Right atrium auricular region (tissue), 2 donors: ENCODE measurements at regions not wholly inside any gene's neighbourhood (a gene's known extent, or its start where the extent isn't known, plus 50 kb on each side); places are given as distances from the start of the nearest gene placed in this dataset.

Experiments used
- DNase-seq: peaks from one replicate; pipeline ENCODE4 v3.0.0-alpha.2; 2019; ENCODE audit warnings: low spot score
- H3K27ac ChIP-seq, 2 donors: fragments of 200-600 bp; sonication (generic); 1 replicate in 1 of 2; 2 replicates in 1 of 2; pipeline ENCODE4 v1.5.1; 2016 to 2019
- H3K27me3 ChIP-seq, 2 donors: fragments of 200-600 bp; sonication (generic); one replicate each; pipeline versions ENCODE4 v1.5.1 to v1.6.0; 2017 to 2019
- H3K36me3 ChIP-seq: fragments of 200-600 bp; sonication (generic); one replicate; pipeline ENCODE4 v1.5.1; 2016
- H3K4me1 ChIP-seq, 2 donors: fragments of 200-600 bp; sonication (generic); one replicate each; pipeline versions ENCODE4 v1.5.1 to v1.6.0; 2017 to 2019
- H3K4me3 ChIP-seq, 2 donors: fragments of 200-600 bp; sonication (generic); 1 replicate in 1 of 2; 2 replicates in 1 of 2; pipeline ENCODE4 v1.5.1; 2017 to 2019; ENCODE audit warnings: mild to moderate bottlenecking in 1 of 2, moderate library complexity in 1 of 2
- H3K9me3 ChIP-seq, 2 donors: fragments of 200-600 bp; sonication (generic); one replicate each; pipeline ENCODE4 v1.5.1; 2019
- CTCF ChIP-seq, 2 donors: fragments of 200-600 bp; sonication (generic); IDR thresholded peaks; one replicate each; pipeline ENCODE4 v1.5.1; 2019; ENCODE audit warnings: antibody characterized with exemption in 2 of 2

- Histone ChIP-seq H3K27ac (no peak overlapping the region), H3K9me3 (no peaks in the 10 kb centered on the region), H3K27me3 (no peaks in the 10 kb centered on the region), H3K4me3 (no peak overlapping the region), H3K36me3 (no peaks in the 10 kb centered on the region), H3K4me1 (peaks cover 0 to 10% of the 10 kb centered on the region in 2 donors)
- no peak for TF ChIP-seq CTCF (IDR thresholded peaks at IDR 0.05)
- no peak for DNase-seq
These were observed 273.5 kb upstream of the ADAMTS9 start for GRCh38 chr3:64961301-64961700.

DNA sequence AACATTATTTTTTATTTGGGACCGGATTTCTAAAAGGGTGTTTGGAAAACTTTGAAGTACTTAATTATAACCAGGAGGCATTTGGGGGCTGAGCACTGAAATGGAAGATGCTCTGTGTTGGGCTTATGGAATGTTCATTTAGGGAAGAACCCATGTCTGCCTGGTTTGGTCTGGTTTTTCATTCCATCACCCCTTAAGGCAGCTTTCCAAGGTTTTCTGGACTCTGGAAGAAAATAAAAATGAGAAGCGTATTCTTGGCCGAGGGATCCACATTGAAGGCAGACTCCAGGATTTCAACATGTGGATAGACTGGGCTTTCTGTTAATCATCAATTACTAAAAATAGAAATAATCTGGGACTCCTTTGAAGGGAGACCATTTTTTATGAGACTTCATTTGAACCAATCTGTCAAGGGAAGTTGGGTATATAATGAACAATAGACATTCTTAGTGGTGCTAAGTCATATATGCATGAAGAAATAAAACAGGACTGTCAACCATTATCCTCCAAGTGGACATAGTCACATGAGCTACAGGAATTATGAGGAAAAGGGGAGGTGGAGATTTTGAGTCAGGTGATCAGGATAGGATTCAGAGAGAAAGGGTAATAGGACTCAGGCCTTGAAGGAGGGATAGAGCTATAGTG lies 270.5 kb upstream of the ADAMTS9 start:
- Histone ChIP-seq H3K27me3 (no peaks in the 10 kb centered on the region), H3K4me3 (no peak overlapping the region), H3K4me1 (peaks cover 0 to 25% of the 10 kb centered on the region in 2 donors), H3K36me3 (no peaks in the 10 kb centered on the region), H3K9me3 (no peaks in the 10 kb centered on the region), H3K27ac (peak overlapping the region in 1 of 2 donors; percentile 40)
- no peak for TF ChIP-seq CTCF (IDR thresholded peaks at IDR 0.05)
- DNase-seq, result no peak

DNA sequence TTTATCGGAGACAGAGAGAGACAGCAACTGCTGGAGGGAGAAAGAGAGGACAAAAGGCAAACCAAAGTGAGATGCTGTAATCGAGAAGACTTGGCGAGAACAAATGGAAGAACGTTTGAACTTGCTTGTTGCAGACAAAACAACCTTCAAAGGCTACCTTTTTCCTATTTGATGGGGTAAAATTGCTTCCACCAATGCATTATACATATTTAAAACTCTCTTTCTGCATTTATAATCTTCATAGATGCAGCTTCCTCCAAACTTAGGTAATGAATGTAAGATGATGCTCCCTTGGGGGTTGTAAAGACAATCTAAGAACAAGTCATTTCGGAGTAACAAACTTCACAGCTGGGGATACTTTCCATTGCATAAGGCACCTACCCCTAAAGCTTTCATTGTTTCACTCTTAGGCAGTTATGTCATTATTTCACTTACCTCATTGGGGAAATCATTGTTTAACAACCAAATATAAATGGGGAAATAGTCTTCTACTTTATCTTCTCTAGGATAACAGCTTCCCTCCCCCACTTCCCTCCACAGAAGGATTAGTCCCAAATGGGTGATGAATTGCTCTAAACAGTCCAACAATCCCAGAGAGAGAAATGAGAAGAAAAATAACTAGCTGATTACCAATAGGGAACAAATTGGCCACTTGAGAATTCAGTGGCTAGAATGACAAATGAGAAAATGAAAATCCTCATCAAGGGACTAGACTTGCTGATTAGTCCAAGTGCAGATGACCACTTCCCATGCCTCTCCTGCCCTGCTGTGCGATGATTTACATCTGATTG lies 269.8 kb upstream of the ADAMTS9 start:
- Histone ChIP-seq H3K36me3 (no peaks in the 10 kb centered on the region), H3K9me3 (no peaks in the 10 kb centered on the region), H3K4me1 (peaks cover 0 to 25% of the 10 kb centered on the region in 2 donors), H3K27ac (peak overlapping the region in 1 of 2 donors; percentile 40), H3K27me3 (no peaks in the 10 kb centered on the region), H3K4me3 (no peak overlapping the region)
- TF ChIP-seq CTCF (IDR thresholded peaks at IDR 0.05), result no peak
- no peak for DNase-seq

DNA sequence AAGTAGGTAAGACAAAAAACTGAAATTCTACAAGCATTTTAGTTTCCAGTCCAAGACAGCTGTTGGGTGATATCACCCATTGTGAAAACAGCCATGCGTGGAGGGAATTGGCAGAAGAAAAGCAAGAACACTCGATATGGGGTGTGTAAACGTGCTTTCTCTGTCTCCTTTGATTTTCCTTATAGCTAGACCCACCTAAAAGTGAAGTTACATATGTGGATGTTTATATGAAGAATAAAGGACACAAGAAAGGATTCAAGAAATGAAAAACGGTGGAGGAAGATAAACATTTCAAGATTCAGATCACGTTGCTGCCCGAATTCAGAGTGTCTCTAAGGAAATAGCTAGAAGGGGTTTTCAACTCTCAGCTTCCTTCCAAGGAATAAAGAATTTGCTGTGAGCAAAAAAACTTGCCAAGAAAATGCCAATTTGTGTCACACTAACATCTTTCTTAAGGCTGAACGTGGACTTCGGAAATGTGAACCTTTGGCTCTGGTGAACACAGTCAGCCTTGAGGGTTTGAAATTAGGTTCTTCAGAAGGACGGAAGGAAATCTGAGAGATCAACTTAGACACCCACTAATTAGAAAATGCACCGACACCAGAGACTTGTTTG lies 269.0 kb upstream of the ADAMTS9 start:
- no peak for DNase-seq
- Histone ChIP-seq H3K4me1 (peaks cover 0 to 25% of the 10 kb centered on the region in 2 donors), H3K9me3 (no peaks in the 10 kb centered on the region), H3K27me3 (no peaks in the 10 kb centered on the region), H3K4me3 (no peak overlapping the region), H3K27ac (peak overlapping the region in 1 of 2 donors; percentile 20), H3K36me3 (no peaks in the 10 kb centered on the region)
- no peak for TF ChIP-seq CTCF (IDR thresholded peaks at IDR 0.05)

DNA sequence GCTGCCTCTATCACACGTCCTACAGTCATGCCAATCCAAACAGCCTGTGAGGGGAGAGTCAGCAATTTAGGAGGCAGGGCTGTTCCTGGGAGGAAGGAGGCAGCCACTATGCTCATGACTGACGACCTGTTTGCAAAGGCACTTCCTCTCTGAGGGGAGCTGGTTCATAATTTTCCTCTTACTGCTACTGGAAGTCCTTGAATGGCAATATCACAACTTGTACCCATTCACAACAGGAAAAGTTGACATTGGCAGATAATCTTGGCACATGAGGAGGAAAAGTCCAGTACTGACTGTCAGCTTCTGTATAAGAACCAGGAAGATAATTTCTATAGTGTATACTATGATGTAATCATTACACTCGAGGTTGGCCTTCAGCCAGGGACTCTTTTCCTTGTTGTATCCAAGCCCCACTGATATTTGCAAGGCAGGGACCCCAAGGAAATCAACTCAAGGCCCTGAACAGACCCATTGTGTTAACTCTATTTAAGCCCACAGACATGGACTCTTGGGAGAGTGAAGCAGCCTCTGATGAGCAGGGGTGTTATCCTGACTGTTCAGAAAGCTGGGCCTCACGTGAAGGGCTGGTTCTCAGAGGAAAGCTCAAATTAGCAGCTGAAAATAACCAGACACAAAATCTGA lies 267.3 kb upstream of the ADAMTS9 start:
- Histone ChIP-seq H3K36me3 (no peaks in the 10 kb centered on the region), H3K27me3 (no peaks in the 10 kb centered on the region), H3K9me3 (no peaks in the 10 kb centered on the region), H3K4me3 (no peak overlapping the region), H3K4me1 (peaks cover 0 to 25% of the 10 kb centered on the region in 2 donors), H3K27ac (peak overlapping the region; percentile 5 to 6)
- no peak for TF ChIP-seq CTCF (IDR thresholded peaks at IDR 0.05)
- no peak for DNase-seq
